HCT116 (cell line): ENCODE measurements at regions not wholly inside any gene's neighbourhood (a gene's known extent, or its start where the extent isn't known, plus 50 kb on each side); places are given as distances from the start of the nearest gene placed in this dataset.

Experiments used
- ATAC-seq: fragments of 200-7000 bp; cut with Tn5 transposase; 2 replicates; pipeline ENCODE4 v1.9.1; 2020; ENCODE audit warnings: mild to moderate bottlenecking, moderate library complexity
- BruUV-seq: library from RNA; stranded (reverse); fragments of 400-500 nt; replicated peaks from 2 replicates; lab custom pipeline; 2021; lab: Mats Ljungman, UMichigan
- CTCF ChIA-PET: fragments of 300-600 bp; sonication (Branson Sonifier 250); formaldehyde crosslinking; loops from one replicate; lab custom pipeline; 2021; ENCODE audit warnings: antibody characterized with exemption; lab: Charles Lee
- POLR2A ChIA-PET: fragments of 300-600, 350-600 bp; sonication (Branson Sonifier 250); formaldehyde crosslinking; loops from one replicate; lab custom pipeline; 2021; ENCODE audit warnings: antibody characterized with exemption; lab: Charles Lee
- RAD21 ChIA-PET, 2 experiments: fragments of 300-600 bp; sonication (Branson Sonifier 250); formaldehyde crosslinking; loops; one replicate each; lab custom pipeline; 2023; ENCODE audit warnings: low total read pairs in 2 of 2; ENCODE audit not compliant: uncharacterized antibody in 2 of 2, unreplicated experiment in 2 of 2, low non-redundant PET in 1 of 2; lab: Charles Lee
- DNase-seq: peaks from one replicate; pipeline ENCODE4 v3.0.0-alpha.2; 2010; ENCODE audit warnings: low read depth, low spot score
- H2AFZ ChIP-seq: fragments of 200-600 bp; shearing (Covaris generic), sonication (generic); 2 replicates; pipeline ENCODE4 v1.6.1; 2017; ENCODE audit warnings: low read depth, mixed run types, mixed read lengths, antibody characterized with exemption, low read length; ENCODE audit not compliant: poor library complexity, severe bottlenecking
- H3K27ac ChIP-seq: 2 replicates; pipeline ENCODE4 v1.5.1; 2012; ENCODE audit warnings: low read depth, low read length
- H3K27me3 ChIP-seq: fragments of 200-600 bp; sonication (generic); 2 replicates; pipeline ENCODE4 v1.6.1; 2016; ENCODE audit warnings: mixed run types, low read length, mixed read lengths; ENCODE audit not compliant: insufficient read depth
- H3K36me3 ChIP-seq, 2 experiments: fragments of 200-500 bp in 1 of 2; fragments of 200-600 bp in 1 of 2; sonication (Bioruptor generic) in 1 of 2; sonication (generic) in 1 of 2; 2 replicates each; pipeline versions ENCODE4 v1.5.1 to v1.6.1; 2014 to 2016; ENCODE audit warnings: low read length in 2 of 2, inconsistent platforms in 1 of 2, mixed read lengths in 1 of 2, mixed run types in 1 of 2; ENCODE audit not compliant: insufficient read depth in 2 of 2, control insufficient read depth in 1 of 2
- H3K4me1 ChIP-seq, 2 experiments: fragments of 200-600 bp in 1 of 2; sonication (generic) in 1 of 2; 2 replicates each; pipeline versions ENCODE4 v1.5.1 to v1.6.1; 2012 to 2017; ENCODE audit warnings: low read length in 2 of 2, inconsistent platforms in 1 of 2, mild to moderate bottlenecking in 1 of 2, mixed read lengths in 1 of 2, mixed run types in 1 of 2, moderate library complexity in 1 of 2; ENCODE audit not compliant: insufficient read depth in 2 of 2, control insufficient read depth in 1 of 2
- H3K4me2 ChIP-seq: fragments of 200-600 bp; sonication (generic); 2 replicates; pipeline ENCODE4 v1.6.1; 2017; ENCODE audit warnings: mixed run types, low read length, mixed read lengths
- H3K4me3 ChIP-seq, 2 experiments: fragments of 200-600 bp in 1 of 2; sonication (generic) in 1 of 2; replicated peaks in 1 of 2; 2 replicates each; pipeline ENCODE4 v1.5.1; 2011 to 2016; ENCODE audit warnings: low read length in 2 of 2, control low read depth in 1 of 2, low read depth in 1 of 2, mild to moderate bottlenecking in 1 of 2, mixed read lengths in 1 of 2, mixed run types in 1 of 2
- H3K79me2 ChIP-seq: fragments of 200-600 bp; sonication (generic); 2 replicates; pipeline ENCODE4 v1.6.1; 2017; ENCODE audit warnings: mild to moderate bottlenecking, mixed run types, low read length, moderate library complexity, mixed read lengths; ENCODE audit not compliant: insufficient read depth
- H3K9ac ChIP-seq: fragments of 200-600 bp; sonication (generic); 2 replicates; pipeline ENCODE4 v1.6.1; 2016; ENCODE audit warnings: low read length, mixed read lengths
- H3K9me2 ChIP-seq: fragments of 200-600 bp; sonication (generic), shearing (Covaris generic); 2 replicates; pipeline ENCODE4 v1.6.1; 2017; ENCODE audit warnings: mixed run types, mild to moderate bottlenecking, moderate library complexity; ENCODE audit not compliant: insufficient read depth
- H3K9me3 ChIP-seq, 2 experiments: fragments of 200-500 bp in 1 of 2; fragments of 200-600 bp in 1 of 2; sonication (Bioruptor generic) in 1 of 2; sonication (generic) in 1 of 2; 2 replicates each; pipeline ENCODE4 v1.6.1; 2014 to 2017; ENCODE audit warnings: low read length in 2 of 2, mixed read lengths in 2 of 2, inconsistent platforms in 1 of 2, low read depth in 1 of 2, mild to moderate bottlenecking in 1 of 2, mixed run types in 1 of 2, moderate library complexity in 1 of 2; ENCODE audit not compliant: control insufficient read depth in 1 of 2, insufficient read depth in 1 of 2
- H4K20me1 ChIP-seq: fragments of 200-600 bp; sonication (generic), shearing (Covaris generic); 2 replicates; pipeline ENCODE4 v1.6.1; 2017; ENCODE audit warnings: mixed run types, mild to moderate bottlenecking, moderate library complexity; ENCODE audit not compliant: insufficient read depth
- CBX3 ChIP-seq: IDR thresholded peaks from 2 replicates; pipeline ENCODE4 v1.6.1; 2012; ENCODE audit warnings: low read depth
- CEBPB ChIP-seq: IDR thresholded peaks from 2 replicates; pipeline ENCODE4 v1.6.1; 2012; ENCODE audit warnings: low read depth
- EGR1 ChIP-seq: IDR thresholded peaks from 2 replicates; pipeline ENCODE4 v1.6.1; 2012; ENCODE audit warnings: low read depth
- EZH2 ChIP-seq: fragments of 200-600 bp; sonication (generic); IDR thresholded peaks from 2 replicates; pipeline ENCODE4 v1.6.1; 2017; ENCODE audit warnings: antibody characterized with exemption, mixed run types
- POLR2A ChIP-seq: IDR thresholded peaks from 2 replicates; pipeline ENCODE4 v1.7.0; 2011; ENCODE audit warnings: borderline replicate concordance; ENCODE audit not compliant: insufficient read depth, insufficient read length; ENCODE audit errors: extremely low read depth
- POLR2AphosphoS5 ChIP-seq: IDR thresholded peaks from 2 replicates; pipeline ENCODE4 v1.6.1; 2011; ENCODE audit warnings: mild to moderate bottlenecking, low read depth, low read length, moderate library complexity
- RAD21 ChIP-seq: IDR thresholded peaks from 2 replicates; pipeline ENCODE4 v1.6.1; 2012; ENCODE audit warnings: low read depth, mild to moderate bottlenecking
- SP1 ChIP-seq: IDR thresholded peaks from 2 replicates; pipeline ENCODE4 v1.6.1; 2012; ENCODE audit warnings: low read depth
- SRF ChIP-seq: IDR thresholded peaks from 2 replicates; pipeline ENCODE4 v1.6.1; 2012; ENCODE audit warnings: low read depth
- YY1 ChIP-seq: IDR thresholded peaks from 2 replicates; pipeline ENCODE4 v1.6.1; 2011; ENCODE audit warnings: low read length, low read depth, moderate library complexity, mild to moderate bottlenecking; ENCODE audit not compliant: insufficient replicate concordance; ENCODE audit errors: extremely low read depth
- ZFX ChIP-seq: fragments of 450-650 bp; IDR thresholded peaks from 2 replicates; pipeline ENCODE4 v1.6.1; 2017
- ZNF274 ChIP-seq: fragments of 200-500 bp; sonication (Bioruptor generic); IDR thresholded peaks from 2 replicates; pipeline ENCODE4 v1.6.1; 2014; ENCODE audit warnings: mild to moderate bottlenecking, low read depth, low read length, inconsistent platforms
- intact Hi-C: fragments of 100-400 bp; cut with micrococcal nuclease; formaldehyde crosslinking; loops from 2 replicates; pipeline ENCODE4 v1.10.0; 2022
- TF ChIP-seq, protein P1 (sequence below): IDR thresholded peaks from 2 replicates; pipeline ENCODE4 v1.6.1; 2012
- TF ChIP-seq, protein P2 (sequence below): IDR thresholded peaks from 2 replicates; pipeline ENCODE4 v1.6.1; 2012

DNA sequence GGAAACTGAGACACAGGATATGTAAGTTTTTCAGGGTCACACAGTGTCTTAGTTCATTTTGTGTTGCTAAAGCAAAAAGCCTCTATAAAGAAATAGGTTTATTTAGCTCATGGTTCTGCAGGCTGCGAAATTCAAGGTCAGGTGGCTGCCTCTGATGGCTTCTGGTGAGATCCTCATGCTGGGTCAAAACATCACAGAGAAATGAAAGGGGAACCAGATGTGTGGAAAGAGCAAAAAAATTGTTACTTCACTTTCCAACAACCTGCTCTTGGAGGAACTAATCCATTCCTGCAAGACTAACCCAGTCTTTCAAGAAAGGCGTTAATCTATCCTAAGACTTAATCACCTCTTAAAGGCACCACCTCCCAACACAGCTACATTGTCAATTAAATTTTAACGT, 64.2 kb upstream of the UBL3 start:
- no peaks in the 10 kb centered on the region for H3K9me3 ChIP-seq
- H3K36me3 ChIP-seq: no peaks in the 10 kb centered on the region
- ATAC-seq: no peak
- intact Hi-C loops: no loop called here
- ChIA-PET RAD21 (no interaction called here), POLR2A (no interaction called here), CTCF (no interaction called here)
- BruUV-seq: no TSS peak
- H3K27ac ChIP-seq: no peak overlapping the region
- H3K9me2 ChIP-seq: no peaks in the 10 kb centered on the region
- H4K20me1 ChIP-seq: no peaks in the 10 kb centered on the region
- H3K79me2 ChIP-seq: no peaks in the 10 kb centered on the region
- no peak overlapping the region for H3K4me2 ChIP-seq
- H3K27me3 ChIP-seq: no peaks in the 10 kb centered on the region
- no peak for TF ChIP-seq CEBPB
- no peak for TF ChIP-seq POLR2AphosphoS5
- TF ChIP-seq POLR2A: no peak
- TF ChIP-seq ZFX: no peak
- TF ChIP-seq, protein P1, sequence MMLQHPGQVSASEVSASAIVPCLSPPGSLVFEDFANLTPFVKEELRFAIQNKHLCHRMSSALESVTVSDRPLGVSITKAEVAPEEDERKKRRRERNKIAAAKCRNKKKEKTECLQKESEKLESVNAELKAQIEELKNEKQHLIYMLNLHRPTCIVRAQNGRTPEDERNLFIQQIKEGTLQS: no peak
- no peak for TF ChIP-seq EZH2
- TF ChIP-seq EGR1: no peak
- TF ChIP-seq CBX3: no peak
- TF ChIP-seq, protein P2, sequence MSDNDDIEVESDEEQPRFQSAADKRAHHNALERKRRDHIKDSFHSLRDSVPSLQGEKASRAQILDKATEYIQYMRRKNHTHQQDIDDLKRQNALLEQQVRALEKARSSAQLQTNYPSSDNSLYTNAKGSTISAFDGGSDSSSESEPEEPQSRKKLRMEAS: no peak
- no peak for TF ChIP-seq SP1
- no peak for TF ChIP-seq ZNF274
- no peak for TF ChIP-seq YY1
- TF ChIP-seq SRF: no peak
- no peak for TF ChIP-seq RAD21
- no peak overlapping the region for H3K9ac ChIP-seq
- H3K4me3 ChIP-seq: no peak overlapping the region
- H2AFZ ChIP-seq: no peak overlapping the region
- H3K4me1 ChIP-seq: peaks cover 0 to 8% of the 10 kb centered on the region in 2 experiments; a peak in 1 of 4 replicates
- DNase-seq: no peak
